GDM1 (cell line): ENCODE measurements at regions not wholly inside any gene's neighbourhood (a gene's known extent, or its start where the extent isn't known, plus 50 kb on each side); places are given as distances from the start of the nearest gene placed in this dataset.

Experiments used
- DNase-seq: peaks from one replicate; lab custom pipeline; 2025; lab: John Stamatoyannopoulos, UW

DNA sequence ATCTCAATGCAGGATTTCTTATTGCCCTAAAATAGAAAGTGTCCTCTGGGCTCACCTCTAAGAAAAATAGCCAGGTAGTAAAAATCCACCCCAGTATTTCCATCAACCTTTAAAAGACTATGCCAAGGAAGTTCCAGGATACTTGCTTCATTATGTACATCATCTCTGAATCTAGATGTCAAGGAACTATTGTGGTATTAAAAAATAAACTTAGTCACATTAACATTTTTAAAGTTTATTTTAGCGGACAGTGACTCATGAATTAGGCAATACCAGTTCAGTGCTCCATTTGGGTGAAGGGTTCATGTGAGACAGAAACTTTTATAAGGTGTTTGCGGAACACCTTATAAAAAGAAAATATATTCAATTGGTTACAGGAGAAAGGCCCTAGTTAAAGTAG, 209.2 kb downstream of the ADAM29 start:
- no peak for DNase-seq

DNA sequence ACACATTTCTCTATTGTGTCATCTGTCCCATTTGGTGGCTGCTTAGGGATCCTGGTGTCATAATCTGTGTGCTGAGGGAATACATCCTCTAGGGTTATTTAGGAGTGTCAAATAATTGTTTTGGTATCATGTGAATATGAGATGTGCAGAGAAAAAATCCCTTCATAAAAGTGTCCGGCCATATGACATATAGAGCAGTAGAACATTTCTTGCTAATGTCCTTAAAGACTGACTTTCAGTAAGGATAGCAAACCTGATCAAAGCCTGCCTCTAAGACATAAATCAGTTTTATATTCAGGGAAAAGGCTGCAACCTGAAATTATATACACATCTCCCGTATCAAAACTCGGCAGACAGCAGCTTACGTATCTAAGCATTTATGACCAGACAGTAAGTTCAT, 211.6 kb downstream of the ADAM29 start:
- no peak for DNase-seq

DNA sequence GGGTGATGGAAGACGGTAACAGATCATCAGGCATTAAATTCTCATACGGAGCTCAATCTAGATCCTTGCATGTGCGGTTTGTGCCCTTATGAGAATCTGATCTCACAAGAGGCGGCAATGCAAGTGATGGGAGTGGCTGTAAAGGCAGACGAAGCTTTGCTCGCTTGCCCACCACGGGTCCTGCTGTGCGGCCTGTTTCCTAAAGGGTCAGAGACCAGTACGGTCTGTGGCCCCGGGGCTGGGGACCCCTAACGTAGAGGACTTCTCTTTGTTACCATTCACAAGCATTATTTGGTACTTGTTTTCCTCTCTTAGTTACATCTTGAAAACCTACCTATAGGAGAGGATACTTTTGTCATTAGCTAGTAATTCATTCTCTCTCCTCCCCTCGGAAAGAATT, 221.0 kb downstream of the ADAM29 start:
- DNase-seq, result no peak

DNA sequence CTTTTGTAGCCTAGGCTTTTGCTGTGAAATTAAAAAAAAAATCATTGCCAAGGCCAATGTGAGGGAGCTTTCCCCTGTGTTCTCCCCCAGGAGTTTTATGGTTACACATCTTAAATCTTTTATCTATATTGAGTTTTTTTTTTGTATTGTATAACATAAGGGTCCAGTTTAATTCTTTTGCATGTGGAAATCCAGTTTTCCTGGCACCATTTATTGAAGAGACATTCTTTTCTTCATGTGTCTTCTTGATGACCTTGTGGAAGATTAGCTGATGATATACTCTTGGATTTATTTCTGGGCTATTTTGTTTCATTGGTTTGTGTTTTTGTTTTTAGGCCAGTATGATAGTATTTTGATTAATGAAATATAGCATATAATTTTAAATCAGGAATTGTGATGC, 225.0 kb downstream of the ADAM29 start:
- no peak for DNase-seq

DNA sequence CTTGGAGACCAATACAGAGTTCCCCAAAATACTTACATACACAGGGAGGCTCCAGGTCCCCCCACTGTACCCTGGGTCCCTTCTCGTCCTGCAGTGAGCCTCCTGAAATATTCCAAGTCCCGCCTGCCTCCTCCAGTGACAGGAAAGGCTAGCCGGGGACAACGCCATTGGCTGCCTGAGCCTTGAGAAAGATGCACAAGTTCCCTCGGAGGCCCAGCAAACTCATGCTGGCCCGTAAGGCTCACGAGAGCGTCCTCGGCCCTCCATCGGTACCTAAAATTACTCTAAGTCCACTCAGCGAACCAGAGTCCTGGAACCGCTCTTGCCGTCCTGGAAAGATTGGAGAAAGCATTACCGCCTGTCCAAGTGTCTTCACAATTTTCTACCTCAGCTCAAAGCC, 228.6 kb downstream of the ADAM29 start:
- no peak for DNase-seq

DNA sequence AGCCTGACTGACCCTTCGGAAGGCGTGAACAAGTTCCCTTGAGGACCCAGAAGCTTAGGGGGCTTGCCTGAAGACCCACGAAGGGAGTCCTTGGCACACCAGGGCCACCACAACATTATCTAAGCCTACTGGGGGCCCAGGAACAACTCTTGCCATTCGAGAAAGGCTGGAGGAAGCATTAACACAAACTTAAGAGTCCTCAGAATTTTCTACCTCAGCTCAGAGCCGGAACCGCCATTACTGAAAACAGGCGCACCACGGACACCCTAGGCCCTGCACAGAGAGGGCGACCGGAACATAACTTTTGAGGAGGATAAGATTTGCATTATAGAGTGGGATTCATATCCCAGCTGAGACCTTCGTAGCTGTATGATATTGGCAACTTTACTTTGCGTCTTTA, 229.1 kb downstream of the ADAM29 start:
- DNase-seq, result no peak

DNA sequence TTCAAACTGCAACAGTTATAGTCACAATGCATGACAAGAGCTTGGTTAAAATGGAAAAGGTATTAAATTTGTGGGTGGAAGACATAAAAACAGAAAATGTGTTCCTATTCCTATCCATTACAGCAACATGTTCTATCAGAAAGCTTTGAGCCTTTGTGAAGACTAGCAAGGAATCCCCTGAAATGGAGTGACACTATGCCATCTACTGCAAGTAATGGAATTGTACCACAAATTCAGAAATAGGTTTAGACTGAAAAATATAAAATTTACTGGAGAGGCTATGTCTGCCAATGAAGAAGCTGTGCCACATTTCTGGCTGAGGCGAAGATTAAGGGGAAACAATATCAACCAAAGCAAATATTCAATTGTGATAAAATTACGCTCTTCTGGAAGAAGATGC, 247.9 kb downstream of the ADAM29 start:
- no peak for DNase-seq

DNA sequence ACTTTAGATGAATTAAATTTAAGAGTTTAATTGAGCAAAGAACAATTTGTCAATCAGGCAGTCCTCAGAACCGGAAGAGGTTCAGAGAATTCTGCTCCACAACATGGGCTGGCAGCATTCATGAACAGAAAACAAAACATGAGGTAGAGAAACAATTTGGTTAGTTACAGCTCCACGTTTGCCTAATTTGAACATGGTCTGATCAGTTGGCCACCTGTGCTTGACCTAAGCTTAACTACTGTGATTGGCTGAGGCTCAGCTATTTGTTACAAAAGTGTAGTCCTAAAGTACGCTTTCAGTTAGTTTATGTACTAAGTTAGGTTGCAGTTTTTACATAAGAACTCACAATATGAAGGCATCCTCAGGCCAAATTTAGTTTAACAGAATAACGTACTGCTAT, 258.6 kb downstream of the ADAM29 start:
- no peak for DNase-seq

DNA sequence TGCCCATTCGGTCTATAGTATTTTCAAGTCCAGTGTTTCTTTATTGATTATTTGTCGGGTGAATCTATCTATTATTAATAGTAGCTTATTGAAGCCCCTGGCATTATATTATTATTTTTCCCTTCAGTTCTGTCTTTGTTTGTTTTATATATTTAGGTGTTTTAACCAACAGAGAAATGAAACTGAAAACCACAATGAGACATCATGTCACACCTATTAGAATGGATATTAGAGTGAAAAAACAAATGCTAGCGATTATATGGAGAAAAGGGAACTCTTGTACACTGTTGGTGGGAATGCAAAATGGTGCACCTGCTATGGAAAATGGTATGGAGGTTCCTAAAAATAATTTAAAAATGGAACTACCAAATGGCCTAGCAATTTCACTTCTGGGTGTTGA, 272.5 kb downstream of the ADAM29 start:
- DNase-seq, result no peak

DNA sequence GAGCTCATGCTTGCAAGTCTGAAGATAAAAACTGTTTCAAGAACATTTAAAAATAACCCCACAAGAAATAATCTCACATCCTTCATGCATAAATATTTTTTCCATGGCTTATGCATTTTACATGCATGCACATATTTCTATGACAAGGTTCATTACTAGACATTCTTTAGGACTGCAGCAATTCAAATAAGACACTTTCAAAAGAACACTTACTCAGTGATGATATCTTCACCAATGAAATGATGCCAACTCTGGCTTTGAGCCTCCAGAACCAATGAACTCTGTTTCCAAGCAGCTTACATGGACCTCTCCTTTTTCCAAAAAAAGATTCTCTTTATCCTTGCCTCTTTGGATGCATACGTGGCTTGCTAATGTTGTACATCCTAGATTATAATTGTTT, 279.9 kb downstream of the ADAM29 start:
- no peak for DNase-seq

DNA sequence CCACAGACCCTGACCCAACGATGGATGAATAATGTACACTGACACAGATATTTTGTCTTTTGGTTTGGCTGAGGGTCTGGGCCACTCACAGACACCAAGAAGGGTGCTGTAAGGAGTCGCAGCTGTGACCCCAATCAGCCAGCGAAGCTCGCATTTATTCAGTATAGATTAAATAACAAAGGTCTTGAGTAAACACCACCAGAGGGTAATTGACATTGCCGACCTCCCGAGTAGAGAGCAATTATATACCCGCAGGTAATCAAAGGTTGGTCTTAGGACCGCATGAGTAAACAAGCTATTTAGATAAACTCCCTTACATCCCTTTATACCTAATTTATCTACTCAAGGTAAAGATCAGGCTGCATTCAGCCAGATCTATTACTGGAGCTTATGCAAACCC, 297.1 kb downstream of the ADAM29 start:
- no peak for DNase-seq

DNA sequence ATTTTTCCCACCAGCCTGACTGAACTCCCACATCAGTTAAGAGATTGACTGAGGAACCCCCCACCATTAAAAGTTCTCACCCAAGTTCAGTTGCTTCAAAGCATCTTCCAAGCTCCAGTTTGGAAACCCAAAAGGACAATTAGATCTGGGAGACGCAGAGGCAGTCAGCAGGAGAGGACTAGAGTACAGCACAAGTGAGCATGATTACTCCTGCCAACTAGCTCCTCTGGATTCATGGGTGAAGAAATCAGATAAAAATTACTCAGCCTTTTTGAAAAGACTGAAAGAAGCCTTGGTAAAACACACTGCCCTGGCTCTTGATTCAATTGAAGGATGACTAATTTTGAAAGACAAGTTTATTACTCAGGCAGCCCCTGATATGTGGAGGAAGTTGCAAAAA, 297.5 kb downstream of the ADAM29 start:
- no peak for DNase-seq

DNA sequence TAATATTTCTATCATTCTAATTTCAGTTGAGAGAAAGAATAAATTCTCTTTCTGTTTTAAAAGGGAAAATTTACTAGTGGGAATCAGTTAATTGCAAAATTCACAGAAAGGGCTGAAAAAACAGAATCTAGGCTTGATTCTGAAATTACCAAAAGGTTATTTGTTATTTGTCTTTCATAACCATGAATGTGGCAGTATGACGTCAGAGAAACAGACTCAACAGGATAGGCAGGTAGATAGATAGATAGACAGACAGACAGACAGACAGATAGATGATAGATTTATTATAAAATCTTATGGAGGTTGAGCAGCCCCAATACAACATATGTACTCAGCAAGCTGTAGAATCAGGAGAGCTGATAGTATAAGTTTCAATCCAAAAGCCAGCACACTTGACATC, 311.0 kb downstream of the ADAM29 start:
- no peak for DNase-seq

DNA sequence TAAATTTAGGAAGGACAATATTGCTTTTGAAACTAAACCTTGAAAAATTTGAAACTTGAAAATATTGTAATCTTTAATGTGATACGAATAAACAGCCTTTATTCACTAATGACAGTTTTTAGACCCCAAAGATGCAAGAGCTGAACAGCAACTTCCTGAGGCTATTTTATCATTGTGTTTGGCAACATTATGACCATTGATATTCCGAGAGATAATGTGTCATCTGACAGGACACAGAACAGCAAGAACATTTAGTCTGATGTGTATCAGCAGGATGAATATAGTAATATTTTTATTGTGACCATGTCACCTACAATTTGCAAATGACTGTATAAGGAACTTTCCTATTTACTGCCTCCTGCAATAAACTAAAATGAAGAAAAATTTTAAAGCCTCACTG, 316.0 kb downstream of the ADAM29 start:
- DNase-seq, result no peak

DNA sequence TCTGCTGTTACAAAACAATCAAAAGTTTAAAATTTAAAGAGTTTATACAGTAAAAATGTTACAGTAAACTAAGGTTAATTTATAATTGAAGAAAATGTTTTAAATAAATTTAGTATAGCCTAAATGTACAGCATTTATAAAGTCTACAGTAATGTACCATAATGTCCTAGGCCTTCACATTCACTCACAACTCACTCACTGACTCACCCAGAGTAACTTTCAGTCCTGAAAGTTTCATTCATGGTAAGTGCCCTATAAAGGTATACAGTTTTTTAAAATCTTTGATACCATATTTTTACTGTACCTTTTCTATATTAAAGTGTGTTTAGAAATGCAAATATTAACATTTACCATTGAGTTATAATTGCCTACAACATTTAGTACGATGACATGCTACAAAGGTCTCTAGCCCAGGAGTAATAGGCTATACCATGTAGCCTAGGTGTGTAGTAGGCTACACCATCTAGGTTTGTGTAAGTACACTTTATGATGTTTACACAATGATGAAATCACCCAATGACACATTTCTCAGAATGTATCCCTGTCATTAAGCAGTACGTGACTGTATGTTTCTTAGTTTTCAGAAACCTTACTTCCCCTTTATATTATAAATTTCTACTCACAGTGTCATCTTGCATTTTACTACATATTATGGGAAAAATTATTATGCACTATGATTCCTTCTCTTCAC, 320.8 kb downstream of the ADAM29 start:
- DNase-seq, result no peak

DNA sequence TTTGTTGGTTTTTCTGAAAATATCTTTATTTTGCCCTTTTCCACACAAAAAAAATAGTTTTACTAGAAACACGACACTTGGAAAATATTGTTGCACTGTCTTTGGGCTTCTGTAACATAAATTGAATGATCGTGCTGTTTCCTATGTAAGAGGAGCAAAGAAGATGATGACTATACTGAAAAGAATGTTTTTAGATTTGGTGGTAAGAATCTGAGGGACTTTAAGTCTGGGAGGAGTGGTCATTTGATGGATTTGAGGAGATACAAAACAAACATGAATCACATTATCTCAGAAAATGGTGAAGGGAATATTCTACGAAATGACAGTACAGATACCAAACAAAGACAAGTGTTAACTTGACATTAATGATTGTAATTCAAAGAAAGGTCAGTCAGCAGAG, 328.8 kb downstream of the ADAM29 start:
- no peak for DNase-seq

DNA sequence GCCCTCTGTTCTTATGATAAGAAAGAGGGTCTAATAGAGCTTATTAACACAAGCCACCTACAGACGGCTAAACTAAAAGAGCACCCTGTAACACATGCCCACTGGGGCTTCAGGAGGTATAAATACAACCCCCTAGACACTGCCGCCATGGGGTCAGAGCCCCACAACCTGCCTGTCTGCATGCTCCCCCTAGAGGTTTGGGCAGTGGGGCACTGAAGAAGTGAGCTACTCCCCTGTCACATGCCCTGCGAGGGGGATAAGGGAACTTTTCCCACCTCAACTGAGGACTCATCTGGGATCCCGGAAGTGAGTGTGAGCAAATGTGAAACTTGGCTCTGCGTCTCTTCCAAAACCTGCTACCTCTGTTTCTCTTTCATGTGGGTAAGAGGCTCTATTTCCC, 334.5 kb downstream of the ADAM29 start:
- DNase-seq, result no peak

DNA sequence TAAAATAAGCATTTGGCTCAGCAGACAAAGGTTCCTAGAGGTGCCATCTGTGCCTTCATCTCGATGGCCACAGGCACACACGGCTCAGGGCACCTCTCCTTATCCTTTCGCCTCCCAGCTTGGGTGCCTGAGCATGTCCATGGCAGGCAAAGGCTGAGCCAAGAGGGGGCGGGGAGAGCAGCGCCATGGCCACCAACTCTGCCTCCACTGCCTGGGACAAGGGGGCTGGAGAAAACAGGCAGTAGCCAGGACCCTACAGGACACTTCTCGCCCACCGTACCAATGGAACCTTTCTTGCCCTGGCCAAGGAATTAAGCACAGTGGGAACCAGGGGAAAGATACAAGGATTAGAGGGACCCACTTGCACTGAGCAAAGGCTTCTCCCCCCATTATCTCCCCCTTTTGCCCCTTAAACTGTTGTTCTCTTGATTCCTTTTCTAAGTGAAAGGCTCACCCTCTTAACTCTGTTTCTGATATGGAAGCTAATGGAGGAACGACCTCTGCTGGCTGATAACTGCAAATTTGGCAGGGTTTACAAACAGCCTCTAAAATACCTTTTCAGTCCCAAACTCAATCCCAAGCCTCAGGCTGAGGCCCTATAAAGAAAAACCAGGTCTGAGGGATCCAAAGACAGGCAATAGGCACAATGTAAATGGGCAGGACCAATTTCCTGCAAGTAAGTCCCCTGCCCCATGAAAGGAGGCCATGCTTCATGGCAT, 335.2 kb downstream of the ADAM29 start:
- DNase-seq, result no peak

DNA sequence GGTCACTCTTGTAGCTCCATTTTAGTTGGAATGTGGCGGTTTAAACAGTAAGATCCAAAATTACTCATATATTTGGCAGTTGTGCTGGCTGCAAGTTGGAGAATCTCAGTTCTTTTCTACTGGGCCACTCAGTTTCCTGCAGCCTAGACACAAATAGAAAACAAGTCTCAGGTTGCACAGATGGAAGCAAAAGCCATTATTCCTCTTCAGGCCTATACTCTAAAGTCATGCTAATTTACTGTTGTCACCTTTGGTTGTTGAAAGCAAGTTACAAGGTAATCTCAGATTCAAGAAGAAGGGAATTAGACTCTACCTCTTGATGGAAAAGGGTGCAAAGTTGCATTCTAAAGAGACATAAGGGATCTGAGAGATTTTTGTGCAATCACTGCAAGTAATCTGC, 345.4 kb downstream of the ADAM29 start:
- no peak for DNase-seq

DNA sequence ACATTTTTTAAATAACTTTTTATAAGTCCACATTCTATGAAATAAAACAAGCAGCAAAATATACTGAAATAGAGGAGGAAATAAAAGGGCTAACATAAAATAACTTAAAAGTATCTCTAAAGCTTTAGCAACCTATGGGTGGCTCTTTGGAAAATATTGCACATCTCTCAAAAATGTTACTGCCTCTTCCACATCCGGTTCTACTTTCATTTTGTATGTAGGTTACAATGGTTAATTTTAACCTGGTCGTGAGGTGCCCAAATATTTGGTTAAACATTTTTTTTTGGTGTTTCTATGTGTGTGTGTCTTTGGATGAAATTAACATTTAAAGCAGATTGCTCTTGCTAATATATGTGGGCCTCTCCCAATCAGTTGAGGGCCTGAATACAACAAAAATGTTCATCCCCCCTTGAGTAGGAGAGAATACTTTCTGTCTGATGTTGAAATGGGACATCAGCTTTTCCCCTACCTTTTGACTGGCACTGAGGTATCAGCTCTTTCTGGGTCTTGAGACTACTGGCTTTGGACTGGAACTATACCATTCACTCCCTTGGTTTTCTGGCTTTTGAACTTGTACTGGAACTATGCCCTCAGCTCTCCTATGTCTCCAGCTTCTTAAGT, 353.0 kb downstream of the ADAM29 start:
- no peak for DNase-seq

DNA sequence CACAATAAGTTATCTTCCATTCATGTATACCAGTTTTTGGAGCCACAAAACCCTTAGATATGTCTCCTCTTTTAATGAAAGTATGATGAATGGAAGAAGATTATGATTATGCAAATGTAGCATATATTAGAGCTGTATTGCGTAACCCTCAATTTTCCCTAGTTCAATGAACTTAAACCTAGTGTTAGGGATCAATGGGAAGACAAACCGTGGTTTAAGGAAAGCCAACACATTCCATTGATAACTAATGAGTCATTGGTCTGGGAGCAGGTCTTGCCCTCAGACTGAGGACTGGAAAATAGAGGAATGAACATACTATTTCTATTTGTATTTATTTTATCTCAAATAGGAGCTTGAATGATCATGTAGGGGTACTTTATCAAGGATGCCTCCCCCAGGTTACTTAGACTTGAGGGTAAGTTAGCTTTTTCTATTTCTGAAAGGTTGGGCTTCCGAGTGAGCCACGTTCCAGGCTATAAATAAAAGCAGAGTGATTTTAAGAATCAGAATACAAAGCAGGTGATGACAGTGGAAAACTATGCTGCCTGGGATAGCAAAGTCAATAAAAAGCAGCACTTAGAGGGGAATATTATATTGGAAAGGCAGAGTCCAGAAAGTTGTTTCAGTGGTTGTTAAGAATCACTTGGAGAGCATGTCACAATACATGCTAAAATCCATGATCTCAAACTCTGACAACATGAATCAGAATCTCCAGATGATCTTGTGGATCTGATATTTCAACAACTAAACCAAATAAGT, 356.0 kb downstream of the ADAM29 start:
- DNase-seq, result no peak

DNA sequence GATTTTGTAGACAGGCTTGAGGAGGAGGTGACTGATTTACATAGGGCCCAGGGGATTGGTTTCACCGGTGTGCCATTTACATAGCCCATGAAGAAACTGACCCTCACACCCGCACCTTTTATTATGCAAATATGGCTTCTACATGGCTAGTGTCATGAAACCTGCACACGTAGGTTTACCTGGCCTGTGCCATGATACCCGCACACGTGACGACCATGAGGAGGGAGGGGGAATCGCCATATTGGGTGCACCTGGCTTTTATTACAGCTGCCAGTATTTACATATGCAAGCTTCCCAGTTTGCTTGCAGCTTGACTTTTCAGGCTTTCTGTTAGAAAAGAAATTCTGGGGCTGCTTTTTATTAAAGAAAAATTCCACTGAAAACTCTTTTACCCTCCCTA, 359.7 kb downstream of the ADAM29 start:
- no peak for DNase-seq

DNA sequence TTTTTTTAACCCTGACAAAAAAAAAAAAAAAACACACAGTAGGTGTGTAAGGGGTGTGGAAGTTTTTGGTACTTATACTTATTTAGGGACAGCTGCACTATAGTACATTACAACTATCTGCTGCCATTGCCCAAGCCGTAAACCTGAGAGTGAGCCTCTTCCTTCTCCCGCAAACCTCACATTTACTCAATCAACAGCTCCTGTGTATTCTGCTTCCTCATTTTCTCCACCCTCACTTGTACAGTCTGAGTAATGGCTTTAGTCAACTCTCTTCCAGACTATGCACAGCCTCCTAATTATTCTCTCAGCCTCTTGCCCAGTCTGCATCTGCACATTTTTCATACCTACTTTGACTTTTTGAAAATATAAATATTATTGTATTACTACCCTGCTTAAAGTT, 362.0 kb downstream of the ADAM29 start:
- no peak for DNase-seq
